Chondrocyte (in vitro differentiated cells): ENCODE measurements at regions not wholly inside any gene's neighbourhood (a gene's known extent, or its start where the extent isn't known, plus 50 kb on each side); places are given as distances from the start of the nearest gene placed in this dataset.

Source experiments
- DNase-seq: peaks from one replicate; pipeline ENCODE4 v3.0.0; 2021; ENCODE audit warnings: mixed read lengths, low spot score
- H3K27ac Mint-ChIP-seq: one replicate; pipeline ENCODE4 v1.8.0; 2021; ENCODE audit warnings: mild to moderate bottlenecking, moderate library complexity, mixed read lengths; ENCODE audit not compliant: unreplicated experiment
- H3K27me3 Mint-ChIP-seq: 2 replicates; pipeline ENCODE4 v1.8.0; 2021; ENCODE audit warnings: low read depth, mixed read lengths
- H3K36me3 Mint-ChIP-seq: 2 replicates; pipeline ENCODE4 v1.8.0; 2021; ENCODE audit warnings: low read depth, mixed read lengths
- H3K4me1 Mint-ChIP-seq: 2 replicates; pipeline ENCODE4 v1.8.0; 2021; ENCODE audit warnings: low read depth, mild to moderate bottlenecking, mixed read lengths
- H3K4me3 Mint-ChIP-seq: one replicate; pipeline ENCODE4 v1.8.0; 2021; ENCODE audit warnings: mild to moderate bottlenecking, moderate library complexity, mixed read lengths; ENCODE audit not compliant: unreplicated experiment
- H3K9me3 Mint-ChIP-seq: 2 replicates; pipeline ENCODE4 v1.8.0; 2021; ENCODE audit warnings: low read depth, mixed read lengths
- CTCF ChIP-seq: fragments of 200-600 bp; sonication (generic); IDR thresholded peaks from 2 replicates; pipeline ENCODE4 v1.5.0; 2021; ENCODE audit warnings: antibody characterized with exemption, mild to moderate bottlenecking, moderate library complexity

GRCh38 chr6:92634561-92634960, 784.8 kb downstream of the EPHA7 start:
- no peak for TF ChIP-seq CTCF
- Mint-ChIP-seq H3K9me3 (no peaks in the 10 kb centered on the region), H3K4me1 (no peaks in the 10 kb centered on the region), H3K36me3 (no peaks in the 10 kb centered on the region), H3K27ac (no peak overlapping the region), H3K27me3 (no peaks in the 10 kb centered on the region), H3K4me3 (no peak overlapping the region)
- no peak for DNase-seq

GRCh38 chr6:92623431-92623830, 795.9 kb downstream of the EPHA7 start:
- H3K4me1 Mint-ChIP-seq: no peaks in the 10 kb centered on the region
- DNase-seq: no peak
- no peak overlapping the region for H3K4me3 Mint-ChIP-seq
- H3K27ac Mint-ChIP-seq: no peak overlapping the region
- peaks cover 5% of the 10 kb centered on the region for H3K27me3 Mint-ChIP-seq
- peaks cover 5% of the 10 kb centered on the region for H3K36me3 Mint-ChIP-seq
- TF ChIP-seq CTCF: no peak
- H3K9me3 Mint-ChIP-seq: peaks cover 14% of the 10 kb centered on the region

GRCh38 chr6:92617721-92618120, 801.6 kb downstream of the EPHA7 start:
- Mint-ChIP-seq H3K4me1 (no peaks in the 10 kb centered on the region), H3K27me3 (no peaks in the 10 kb centered on the region), H3K4me3 (no peak overlapping the region), H3K27ac (no peak overlapping the region), H3K9me3 (peaks cover 25% of the 10 kb centered on the region), H3K36me3 (peaks cover 1% of the 10 kb centered on the region)
- TF ChIP-seq CTCF: no peak
- DNase-seq: no peak

GRCh38 chr6:92608751-92609150, 810.6 kb downstream of the EPHA7 start:
- TF ChIP-seq CTCF: no peak
- H3K27ac Mint-ChIP-seq: no peak overlapping the region
- DNase-seq: no peak
- H3K36me3 Mint-ChIP-seq: peaks cover 1% of the 10 kb centered on the region
- no peaks in the 10 kb centered on the region for H3K27me3 Mint-ChIP-seq
- peaks cover 27% of the 10 kb centered on the region for H3K9me3 Mint-ChIP-seq
- no peak overlapping the region for H3K4me3 Mint-ChIP-seq
- H3K4me1 Mint-ChIP-seq: no peaks in the 10 kb centered on the region

- H3K36me3 Mint-ChIP-seq: no peaks in the 10 kb centered on the region
- no peaks in the 10 kb centered on the region for H3K9me3 Mint-ChIP-seq
- no peak for TF ChIP-seq CTCF
- H3K27me3 Mint-ChIP-seq: no peaks in the 10 kb centered on the region
- no peaks in the 10 kb centered on the region for H3K4me1 Mint-ChIP-seq
- H3K27ac Mint-ChIP-seq: no peak overlapping the region
- DNase-seq: no peak
- no peak overlapping the region for H3K4me3 Mint-ChIP-seq
Measured at GRCh38 chr6:92593201-92593600, 826.2 kb downstream of the EPHA7 start.
